Body of pancreas (tissue), 4 donors: ENCODE measurements at regions not wholly inside any gene's neighbourhood (a gene's known extent, or its start where the extent isn't known, plus 50 kb on each side); places are given as distances from the start of the nearest gene placed in this dataset.

Experiments used
- CTCF ChIP-seq, 7 experiments: fragments of 450-650 bp in 4 of 7; fragments of 200-600 bp in 3 of 7; sonication (generic) in 3 of 7; IDR thresholded peaks; one replicate each; pipeline ENCODE4 v1.5.1; 2016 to 2019; ENCODE audit warnings: antibody characterized with exemption in 7 of 7
- POLR2A ChIP-seq, 3 donors: fragments of 450-650 bp; IDR thresholded peaks; one replicate each; pipeline ENCODE4 v1.6.1; 2016; ENCODE audit warnings: antibody characterized with exemption in 3 of 3, mild to moderate bottlenecking in 2 of 3

- TF ChIP-seq CTCF (IDR thresholded peaks at IDR 0.05), result no peak
- TF ChIP-seq POLR2A (IDR thresholded peaks at IDR 0.05), result peak in 1 of 3 donors; percentile 15
Observed at GRCh38 chr1:229717786-229718576, 91.9 kb downstream of the URB2 start.
